GM19395 (cell line): ENCODE measurements at regions not wholly inside any gene's neighbourhood (a gene's known extent, or its start where the extent isn't known, plus 50 kb on each side); places are given as distances from the start of the nearest gene placed in this dataset.

ENCODE experiments used
- ATAC-seq: cut with Tn5 transposase; IDR thresholded peaks from one replicate; pipeline ENCODE4 v1.9.1; 2021; ENCODE audit warnings: mild to moderate bottlenecking, moderate library complexity; ENCODE audit not compliant: unreplicated experiment

DNA sequence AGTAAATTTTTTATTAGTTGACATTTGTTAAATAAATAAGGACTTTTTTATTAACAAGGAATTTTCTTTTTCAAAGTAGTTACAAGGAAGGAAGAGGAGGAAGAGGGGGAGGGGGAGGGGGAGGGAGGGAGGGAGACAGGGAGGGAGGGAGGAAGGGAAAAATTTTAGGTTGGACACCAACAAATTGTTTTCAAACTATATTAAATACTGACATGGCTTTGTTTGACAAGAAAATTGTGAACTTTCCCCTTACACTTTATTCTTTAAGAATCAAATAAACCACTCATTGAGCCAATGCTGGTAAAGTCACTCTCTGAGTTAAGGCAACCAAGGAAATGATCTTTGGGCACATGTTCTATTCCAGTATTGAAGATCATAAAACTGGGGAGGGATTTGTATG, 115.7 kb upstream of the PPP2R3A start:
- no peak for ATAC-seq

DNA sequence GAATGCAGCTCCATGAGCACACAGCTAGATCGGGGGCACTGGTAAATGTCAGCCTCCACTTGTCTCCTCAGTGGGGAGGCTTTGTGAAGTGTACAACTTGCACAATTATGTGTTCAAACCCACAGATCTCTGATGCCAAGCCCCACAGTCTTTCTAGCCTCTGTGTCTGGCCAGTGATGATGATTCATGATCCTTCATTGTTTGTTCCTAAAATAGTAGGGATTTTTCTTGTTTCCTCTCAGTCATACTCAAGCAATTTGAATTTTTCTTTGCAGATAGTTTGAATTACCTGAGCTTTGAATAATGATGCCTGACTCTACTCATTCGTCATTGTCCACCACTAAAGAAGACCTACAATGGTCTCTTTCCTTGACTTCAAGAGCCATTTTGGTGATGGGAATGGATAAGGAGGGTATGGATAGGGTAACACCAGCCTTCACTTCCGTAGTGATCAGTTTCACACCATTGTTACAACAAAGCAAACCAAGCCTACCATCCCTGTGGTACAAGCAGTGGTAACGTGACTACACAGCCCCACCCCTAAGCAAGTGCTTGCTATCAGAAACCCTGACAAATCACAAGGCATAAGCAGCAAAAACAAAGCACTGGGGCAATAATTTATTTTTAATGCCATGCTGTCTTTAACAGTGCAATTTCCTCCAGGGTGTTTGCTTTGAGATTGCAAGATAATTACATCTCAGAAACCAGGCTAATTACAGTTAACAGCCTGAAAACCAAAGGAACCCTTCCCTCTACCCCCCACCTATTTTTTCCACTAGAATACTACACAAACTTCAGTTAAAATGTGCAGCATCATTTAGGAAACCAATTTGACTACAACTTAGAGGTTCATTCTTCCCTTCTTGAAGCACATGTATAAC, 114.1 kb upstream of the PPP2R3A start:
- no peak for ATAC-seq

DNA sequence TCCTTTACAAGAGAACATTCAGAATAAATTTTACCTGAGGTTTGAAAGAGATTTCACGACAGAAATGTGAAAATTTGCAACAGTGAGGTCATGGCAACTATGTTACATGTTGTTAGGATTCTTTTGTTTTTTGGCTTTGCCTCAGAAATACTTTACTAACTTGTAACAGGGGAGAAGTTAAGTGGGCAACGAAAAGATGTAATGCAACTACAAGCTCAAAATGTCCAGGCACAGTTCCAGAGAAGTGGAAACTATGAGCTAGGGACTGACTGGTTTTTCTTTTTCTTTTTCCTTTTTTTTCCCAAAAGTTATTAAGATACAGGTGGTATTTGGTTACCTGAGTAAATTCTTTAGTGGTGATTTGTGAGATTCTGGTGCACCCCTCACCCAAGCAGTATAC, 111.5 kb upstream of the PPP2R3A start:
- no peak for ATAC-seq

DNA sequence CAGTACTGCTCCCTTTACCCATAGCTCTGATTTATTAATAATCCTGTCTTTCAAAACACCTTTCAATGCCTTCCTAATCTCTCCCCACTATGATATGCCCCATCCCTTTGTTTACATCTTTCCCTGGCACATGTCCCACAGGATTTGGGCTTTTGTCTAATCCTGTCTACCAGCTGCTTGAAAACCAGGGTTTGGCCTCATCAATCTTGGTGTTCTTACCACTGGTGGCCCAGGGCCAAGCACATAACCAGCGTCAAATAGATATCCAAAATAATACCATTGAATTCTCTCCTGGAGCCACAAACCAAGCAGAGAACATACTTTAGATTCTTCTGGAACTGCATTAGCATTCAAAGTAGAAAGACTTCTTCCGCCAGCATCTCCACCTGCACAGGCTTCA, 104.8 kb upstream of the PPP2R3A start:
- ATAC-seq = no peak

- no peak for ATAC-seq
These were observed 103.2 kb upstream of the PPP2R3A start for GRCh38 chr3:135862361-135862760.

DNA sequence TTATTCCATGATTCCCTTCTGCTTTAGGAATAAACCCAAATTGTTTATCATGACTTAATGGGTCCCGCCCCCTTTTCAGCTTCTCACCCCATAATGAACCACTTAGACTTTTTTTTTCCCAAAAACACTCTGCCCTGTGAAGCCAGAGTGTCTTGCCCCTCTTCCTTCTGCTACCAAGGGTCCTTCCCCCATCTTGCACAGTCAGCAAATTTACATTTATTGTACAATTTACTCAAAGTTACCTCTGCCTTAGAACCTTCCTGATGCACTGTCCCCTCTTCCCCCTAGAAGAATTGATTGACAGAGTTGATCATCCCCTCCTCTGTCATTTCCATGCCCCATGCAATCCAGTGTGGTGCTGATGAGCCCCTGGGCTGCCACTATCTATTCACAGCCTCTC, 101.5 kb upstream of the PPP2R3A start:
- no peak for ATAC-seq

GRCh38 chr3:135865085-135865484, 100.4 kb upstream of the PPP2R3A start:
- ATAC-seq = peak; percentile 62

- ATAC-seq = no peak
These were observed 100.0 kb upstream of the PPP2R3A start for GRCh38 chr3:135865553-135865952.

DNA sequence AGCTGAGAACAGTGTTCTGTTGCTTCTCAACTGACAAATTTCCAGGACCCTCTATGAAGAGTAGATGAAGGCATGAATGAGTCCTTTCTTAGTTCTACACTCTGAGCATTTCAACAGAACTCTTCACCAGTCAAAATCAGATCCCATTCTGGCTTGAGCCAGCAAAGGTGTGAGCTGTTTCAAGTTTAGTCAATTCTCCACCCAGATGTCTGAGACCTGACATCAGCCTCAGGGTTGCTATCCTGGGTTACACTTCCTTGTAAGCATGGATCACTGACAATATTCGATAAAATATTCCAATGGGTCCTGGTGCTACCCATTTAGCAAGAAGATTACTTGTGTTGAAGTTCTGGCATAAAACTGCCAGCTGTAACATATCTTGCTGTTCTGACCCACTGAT, 97.6 kb upstream of the PPP2R3A start:
- no peak for ATAC-seq

- ATAC-seq = no peak
These were observed 96.7 kb upstream of the PPP2R3A start for GRCh38 chr3:135868801-135869200.

DNA sequence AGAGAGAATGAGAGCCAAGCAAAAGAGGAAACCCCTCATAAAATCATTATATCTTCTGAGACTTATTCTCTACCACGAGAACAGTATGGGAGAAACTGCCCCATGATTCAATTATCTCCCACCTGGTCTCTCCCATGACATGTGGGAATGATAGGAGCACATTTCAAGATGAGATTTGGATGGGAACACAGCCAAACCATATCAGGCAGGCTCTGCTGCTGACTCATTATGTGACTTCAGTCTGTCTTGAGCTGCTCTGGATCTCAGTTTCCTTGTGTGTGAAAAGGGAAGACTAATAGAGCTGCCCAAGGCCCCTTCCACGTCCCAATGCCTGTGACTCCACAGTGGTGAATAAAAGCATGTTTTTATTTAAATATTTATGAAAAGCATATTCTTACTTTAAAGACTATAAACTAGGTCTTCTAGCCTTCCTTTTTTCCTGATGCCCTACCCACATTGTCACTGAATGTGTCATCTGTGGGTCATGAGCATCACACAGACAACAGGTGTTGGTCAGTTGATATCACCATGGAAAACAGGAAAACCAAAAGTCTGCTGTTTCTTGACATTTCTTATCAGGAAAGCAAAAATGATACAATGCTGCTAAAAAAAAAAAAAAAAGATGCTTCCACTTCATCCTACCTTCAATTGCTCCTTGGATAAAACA, 96.0 kb upstream of the PPP2R3A start:
- no peak for ATAC-seq

- ATAC-seq = no peak
These were observed 94.2 kb upstream of the PPP2R3A start for GRCh38 chr3:135871311-135871710.

DNA sequence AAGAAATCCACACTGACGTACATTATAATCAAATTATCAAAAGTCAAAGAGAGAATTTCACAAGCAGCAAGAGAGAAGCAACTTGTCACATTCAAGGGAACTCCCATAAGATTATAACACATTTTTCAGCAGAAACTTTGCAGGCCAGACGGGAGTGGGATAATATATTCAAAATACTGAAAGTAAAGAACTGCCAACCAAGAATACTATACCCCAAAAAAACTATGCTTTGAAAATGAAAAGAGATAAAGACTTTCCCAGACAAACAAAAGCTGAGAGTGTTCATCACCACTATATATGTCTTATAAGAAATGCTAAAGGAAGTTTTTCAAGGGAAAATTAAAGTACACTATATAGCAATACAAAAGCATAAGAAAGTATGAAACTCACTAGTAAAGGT, 91.5 kb upstream of the PPP2R3A start:
- no peak for ATAC-seq

GRCh38 chr3:135878501-135878900, 87.0 kb upstream of the PPP2R3A start:
- ATAC-seq = no peak

DNA sequence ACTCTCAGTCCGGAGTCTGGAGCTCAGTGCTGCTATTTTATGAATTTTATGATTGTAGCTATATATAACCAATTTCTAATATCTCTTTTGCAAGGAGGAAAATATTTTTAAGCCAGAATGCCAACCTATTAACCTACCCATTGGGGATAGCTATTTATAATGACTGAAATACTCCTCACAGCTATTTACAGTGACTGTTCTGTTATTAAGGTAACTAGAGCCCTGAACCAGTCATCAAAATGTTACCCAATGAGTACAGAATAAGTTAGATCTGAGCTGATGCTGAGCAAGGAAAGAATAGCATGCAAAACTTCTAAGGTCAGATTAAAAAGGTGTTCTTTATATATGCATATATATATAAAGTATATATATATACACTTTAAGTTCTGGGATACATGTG, 79.6 kb upstream of the PPP2R3A start:
- ATAC-seq = no peak

DNA sequence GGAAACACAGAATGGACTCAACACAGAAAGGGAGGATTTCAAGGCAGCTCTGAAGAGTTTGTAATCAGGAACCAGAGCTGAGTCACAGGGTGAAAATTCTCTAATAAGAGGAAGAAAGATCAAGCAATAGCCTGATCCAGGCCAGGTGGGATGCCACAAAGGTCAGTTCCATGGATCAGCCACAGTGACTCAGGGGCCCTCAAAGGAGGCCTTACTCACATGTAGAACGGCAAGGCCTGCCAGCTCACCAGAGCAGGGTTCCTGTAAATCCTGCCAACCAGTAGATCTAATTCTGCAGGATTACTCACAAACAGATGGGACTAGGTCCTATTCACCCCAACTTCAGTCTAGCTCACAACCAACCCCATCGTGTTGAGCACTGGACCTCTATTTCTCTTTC, 78.3 kb upstream of the PPP2R3A start:
- no peak for ATAC-seq

DNA sequence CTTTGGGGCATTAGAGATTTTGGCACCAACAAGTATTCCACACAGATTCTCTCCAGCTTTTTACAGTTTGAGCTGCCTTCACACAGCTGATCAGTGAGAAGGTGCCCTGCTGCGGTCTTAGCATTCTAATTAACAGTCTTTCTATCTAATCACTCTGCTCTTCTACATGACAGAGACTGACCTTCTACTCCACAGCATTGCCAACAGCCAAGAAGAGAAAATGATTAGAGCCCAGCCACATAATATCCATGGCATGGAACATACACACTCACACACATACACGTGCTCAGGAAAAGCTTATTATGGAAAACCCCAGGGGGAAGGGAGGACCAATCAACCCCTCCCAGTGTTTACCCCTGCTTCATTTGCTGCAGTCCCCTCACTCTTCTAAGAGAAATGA, 76.1 kb upstream of the PPP2R3A start:
- ATAC-seq = no peak

DNA sequence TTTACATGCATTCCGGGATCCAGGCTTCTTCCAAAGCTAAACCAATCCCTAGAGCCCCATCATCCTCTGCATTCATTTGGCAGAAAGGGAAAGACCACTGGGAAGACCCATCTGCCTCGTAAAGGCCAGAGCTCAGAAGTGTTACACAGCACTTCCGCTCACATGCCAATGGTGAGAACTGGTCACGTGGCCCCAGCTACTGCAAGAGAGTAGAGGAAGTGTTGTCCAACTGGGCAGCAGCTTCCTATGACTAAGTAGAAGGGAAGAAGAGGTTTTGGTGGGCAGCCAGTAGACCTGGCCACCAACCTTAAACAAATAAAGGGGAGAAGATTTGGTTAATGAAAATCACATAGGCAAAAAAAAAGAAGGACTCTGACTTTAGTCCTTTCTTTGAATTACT, 74.4 kb upstream of the PPP2R3A start:
- no peak for ATAC-seq

DNA sequence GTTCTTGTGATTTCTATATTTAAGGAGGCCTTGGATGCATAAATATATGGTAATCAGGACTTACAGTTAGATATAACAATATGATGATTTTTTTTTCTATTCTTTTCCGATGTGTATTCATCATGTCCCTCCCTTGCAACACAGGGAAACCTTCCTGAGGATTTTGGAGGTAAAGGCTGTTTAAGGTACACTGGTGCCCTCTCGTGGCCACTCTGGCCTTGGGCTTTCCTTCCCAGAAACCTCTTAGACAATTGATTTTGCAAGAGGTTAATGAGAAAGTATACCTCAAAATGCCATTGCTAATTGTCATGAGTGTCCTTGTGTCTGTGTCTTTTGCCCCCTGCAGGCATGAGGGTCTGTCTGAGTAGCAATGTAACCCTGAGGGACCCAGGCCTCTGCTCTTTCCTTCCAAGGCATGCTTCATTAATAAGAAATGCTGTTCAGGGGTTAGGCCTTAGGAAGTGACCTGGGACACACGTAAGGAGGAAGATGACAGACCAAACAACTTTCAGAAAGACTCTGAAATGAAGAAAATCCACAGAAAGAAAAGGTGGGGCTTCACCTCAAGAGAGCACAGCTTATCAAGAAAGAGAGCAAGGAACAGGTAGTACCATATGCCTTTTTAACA, 70.3 kb upstream of the PPP2R3A start:
- no peak for ATAC-seq

DNA sequence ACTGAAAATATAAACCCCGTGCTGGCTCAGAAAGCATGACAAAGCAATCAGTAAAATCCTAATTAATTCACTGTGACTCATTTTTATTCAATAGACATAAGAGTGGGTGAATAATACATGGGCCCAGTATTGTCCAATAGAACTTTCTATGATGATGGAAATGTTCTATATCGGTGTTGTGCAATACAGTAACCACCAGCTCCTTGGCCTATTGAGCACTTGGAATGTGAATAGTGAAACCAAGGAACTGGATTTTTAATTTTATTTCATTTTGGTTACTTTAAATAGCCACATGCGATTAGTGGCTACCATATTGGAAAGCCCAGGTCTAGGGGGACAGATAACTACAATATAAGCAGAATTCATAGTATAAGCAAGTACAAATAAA, 69.8 kb upstream of the PPP2R3A start:
- ATAC-seq = no peak

DNA sequence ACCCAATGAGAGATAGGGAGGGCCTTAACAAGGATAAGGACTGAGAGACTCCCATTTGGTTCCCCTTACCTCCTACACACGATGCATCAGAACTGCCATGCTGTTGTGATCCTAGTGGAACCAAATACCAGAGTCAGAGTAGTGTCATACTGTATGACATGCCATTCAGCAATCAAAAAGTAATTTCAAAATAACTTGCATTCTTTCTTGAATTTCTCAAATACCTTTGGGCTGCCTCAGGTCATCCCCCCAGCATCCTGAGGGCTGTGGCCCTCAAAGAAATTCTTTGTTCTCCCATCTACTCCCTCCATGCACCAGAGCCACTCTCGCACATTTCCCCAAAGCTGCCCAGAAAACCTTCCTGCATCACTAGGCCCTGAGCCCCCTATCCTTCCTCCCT, 68.9 kb upstream of the PPP2R3A start:
- ATAC-seq = no peak

GRCh38 chr3:135897715-135898114, 67.8 kb upstream of the PPP2R3A start:
- no peak for ATAC-seq
